Frontal cortex (tissue), 3 donors: ENCODE measurements at regions not wholly inside any gene's neighbourhood (a gene's known extent, or its start where the extent isn't known, plus 50 kb on each side); places are given as distances from the start of the nearest gene placed in this dataset.

Experiments
- DNase-seq, 2 donors: peaks; one replicate each; pipeline ENCODE4 v3.0.0; 2012; ENCODE audit warnings: low spot score in 2 of 2
- FAIRE-seq: peaks from 2 replicates; lab custom pipeline; 2012; peaks lifted over from hg19 to GRCh38; lab: Jason Lieb, UNC
- donor health status: control.
- donor health status: control.
- donor health status: control.

- no peak for DNase-seq
- FAIRE-seq: no peak
Observed at GRCh38 chr20:6831461-6831860, 64.0 kb downstream of the BMP2 start.

GRCh38 chr20:6832811-6833210 lies 65.3 kb downstream of the BMP2 start:
- FAIRE-seq: no peak
- DNase-seq: no peak

GRCh38 chr20:6835609-6836008 lies 68.1 kb downstream of the BMP2 start:
- FAIRE-seq (no peak), DNase-seq (no peak)

- DNase-seq (no peak), FAIRE-seq (no peak)
Observed at GRCh38 chr20:6836821-6837374, 69.4 kb downstream of the BMP2 start.

GRCh38 chr20:6837730-6838129 lies 70.2 kb downstream of the BMP2 start:
- FAIRE-seq (no peak), DNase-seq (no peak)

- FAIRE-seq: no peak
- no peak for DNase-seq
Observed at GRCh38 chr20:6838181-6838826, 70.8 kb downstream of the BMP2 start.

- DNase-seq (no peak), FAIRE-seq (no peak)
Observed at GRCh38 chr20:6841128-6841527, 73.6 kb downstream of the BMP2 start.

- FAIRE-seq (no peak), DNase-seq (no peak)
Observed at GRCh38 chr20:6845141-6845540, 77.7 kb downstream of the BMP2 start.

- FAIRE-seq: no peak
- no peak for DNase-seq
Observed at GRCh38 chr20:6848041-6848440, 80.6 kb downstream of the BMP2 start.

- DNase-seq (no peak), FAIRE-seq (no peak)
Observed at GRCh38 chr20:6848992-6849391, 81.5 kb downstream of the BMP2 start.

GRCh38 chr20:6851136-6851535 lies 83.7 kb downstream of the BMP2 start:
- FAIRE-seq (no peak), DNase-seq (no peak)

GRCh38 chr20:6852478-6852877 lies 85.0 kb downstream of the BMP2 start:
- FAIRE-seq (no peak), DNase-seq (no peak)

GRCh38 chr20:6855104-6855503 lies 87.6 kb downstream of the BMP2 start:
- FAIRE-seq: no peak
- DNase-seq: no peak

- FAIRE-seq (no peak), DNase-seq (no peak)
Observed at GRCh38 chr20:6855796-6856195, 88.3 kb downstream of the BMP2 start.

GRCh38 chr20:6857927-6858326 lies 90.4 kb downstream of the BMP2 start:
- DNase-seq (no peak), FAIRE-seq (no peak)

GRCh38 chr20:6863355-6863754 lies 95.9 kb downstream of the BMP2 start:
- no peak for FAIRE-seq
- DNase-seq: no peak

GRCh38 chr20:6863798-6864201 lies 96.3 kb downstream of the BMP2 start:
- DNase-seq: no peak
- no peak for FAIRE-seq

GRCh38 chr20:6864740-6865139 lies 97.3 kb downstream of the BMP2 start:
- FAIRE-seq: no peak
- DNase-seq: no peak

GRCh38 chr20:6866741-6867140 lies 99.3 kb downstream of the BMP2 start:
- FAIRE-seq (no peak), DNase-seq (no peak)

- DNase-seq (no peak), FAIRE-seq (no peak)
Observed at GRCh38 chr20:6868861-6869260, 101.4 kb downstream of the BMP2 start.

GRCh38 chr20:6870559-6870958 lies 103.1 kb downstream of the BMP2 start:
- no peak for FAIRE-seq

GRCh38 chr20:6877633-6878032 lies 110.1 kb downstream of the BMP2 start:
- DNase-seq (no peak), FAIRE-seq (no peak)

More at GRCh38 chr20:6870559-6870958, 103.1 kb downstream of the BMP2 start:
- no peak for DNase-seq
